GM06990 (cell line): ENCODE measurements at regions not wholly inside any gene's neighbourhood (a gene's known extent, or its start where the extent isn't known, plus 50 kb on each side); places are given as distances from the start of the nearest gene placed in this dataset.

Experiments used
- DNase-seq: peaks from one replicate; pipeline ENCODE4 v3.0.0-alpha.2; 2011; ENCODE audit not compliant: insufficient read length; ENCODE audit errors: extremely low read depth
- H3K27me3 ChIP-seq: replicated peaks from 2 replicates; pipeline ENCODE4 v1.6.0; 2011; ENCODE audit warnings: low read length; ENCODE audit not compliant: control insufficient read depth, insufficient read depth
- H3K36me3 ChIP-seq: 2 replicates; pipeline ENCODE4 v1.5.1; 2011; ENCODE audit warnings: low read length; ENCODE audit not compliant: control insufficient read depth, insufficient read depth
- H3K4me3 ChIP-seq: replicated peaks from 2 replicates; pipeline ENCODE4 v1.5.1; 2011; ENCODE audit warnings: low read depth, mild to moderate bottlenecking, control low read depth, low read length
- TF ChIP-seq, protein P1 (sequence below): IDR thresholded peaks from 2 replicates; pipeline ENCODE4 v1.5.1; 2011; ENCODE audit warnings: low read length, control low read depth, mild to moderate bottlenecking, inconsistent platforms; ENCODE audit not compliant: insufficient read depth, poor library complexity, severe bottlenecking

DNA sequence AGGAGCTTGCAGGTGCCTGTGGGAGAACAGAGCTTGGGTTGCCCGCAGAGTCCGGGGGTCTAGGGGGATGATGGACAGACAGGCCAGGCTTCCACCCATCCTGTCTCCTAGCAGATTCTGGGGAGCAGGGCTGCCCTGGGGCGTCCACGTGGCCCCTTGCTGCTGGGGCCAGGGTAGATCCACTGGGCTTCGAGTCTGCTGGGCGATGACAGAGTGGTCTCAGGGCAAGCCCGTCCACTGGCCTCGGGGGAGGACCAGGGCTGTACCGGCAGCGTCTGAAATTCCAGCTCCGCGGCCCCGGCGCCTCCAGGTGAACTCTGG, 124.2 kb upstream of the IRX4 start:
- no peak for DNase-seq
- no peaks in the 10 kb centered on the region; the same call in 1 of the 2 replicates for H3K27me3 ChIP-seq
- no peaks in the 10 kb centered on the region for H3K36me3 ChIP-seq
- TF ChIP-seq, protein P1, sequence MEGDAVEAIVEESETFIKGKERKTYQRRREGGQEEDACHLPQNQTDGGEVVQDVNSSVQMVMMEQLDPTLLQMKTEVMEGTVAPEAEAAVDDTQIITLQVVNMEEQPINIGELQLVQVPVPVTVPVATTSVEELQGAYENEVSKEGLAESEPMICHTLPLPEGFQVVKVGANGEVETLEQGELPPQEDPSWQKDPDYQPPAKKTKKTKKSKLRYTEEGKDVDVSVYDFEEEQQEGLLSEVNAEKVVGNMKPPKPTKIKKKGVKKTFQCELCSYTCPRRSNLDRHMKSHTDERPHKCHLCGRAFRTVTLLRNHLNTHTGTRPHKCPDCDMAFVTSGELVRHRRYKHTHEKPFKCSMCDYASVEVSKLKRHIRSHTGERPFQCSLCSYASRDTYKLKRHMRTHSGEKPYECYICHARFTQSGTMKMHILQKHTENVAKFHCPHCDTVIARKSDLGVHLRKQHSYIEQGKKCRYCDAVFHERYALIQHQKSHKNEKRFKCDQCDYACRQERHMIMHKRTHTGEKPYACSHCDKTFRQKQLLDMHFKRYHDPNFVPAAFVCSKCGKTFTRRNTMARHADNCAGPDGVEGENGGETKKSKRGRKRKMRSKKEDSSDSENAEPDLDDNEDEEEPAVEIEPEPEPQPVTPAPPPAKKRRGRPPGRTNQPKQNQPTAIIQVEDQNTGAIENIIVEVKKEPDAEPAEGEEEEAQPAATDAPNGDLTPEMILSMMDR = no peak
- H3K4me3 ChIP-seq = no peak overlapping the region

- Histone ChIP-seq H3K27me3 (no peaks in the 10 kb centered on the region; the same call in 1 of the 2 replicates), H3K4me3 (no peak overlapping the region), H3K36me3 (no peaks in the 10 kb centered on the region)
- TF ChIP-seq, protein P1 = no peak
- no peak for DNase-seq
Observed at GRCh38 chr5:2006193-2006970, 123.7 kb upstream of the IRX4 start.

GRCh38 chr5:2005101-2006041, 122.6 kb upstream of the IRX4 start:
- TF ChIP-seq, protein P1 = no peak
- Histone ChIP-seq H3K4me3 (no peak overlapping the region), H3K27me3 (no peaks in the 10 kb centered on the region; the same call in 1 of the 2 replicates), H3K36me3 (no peaks in the 10 kb centered on the region)
- no peak for DNase-seq

DNA sequence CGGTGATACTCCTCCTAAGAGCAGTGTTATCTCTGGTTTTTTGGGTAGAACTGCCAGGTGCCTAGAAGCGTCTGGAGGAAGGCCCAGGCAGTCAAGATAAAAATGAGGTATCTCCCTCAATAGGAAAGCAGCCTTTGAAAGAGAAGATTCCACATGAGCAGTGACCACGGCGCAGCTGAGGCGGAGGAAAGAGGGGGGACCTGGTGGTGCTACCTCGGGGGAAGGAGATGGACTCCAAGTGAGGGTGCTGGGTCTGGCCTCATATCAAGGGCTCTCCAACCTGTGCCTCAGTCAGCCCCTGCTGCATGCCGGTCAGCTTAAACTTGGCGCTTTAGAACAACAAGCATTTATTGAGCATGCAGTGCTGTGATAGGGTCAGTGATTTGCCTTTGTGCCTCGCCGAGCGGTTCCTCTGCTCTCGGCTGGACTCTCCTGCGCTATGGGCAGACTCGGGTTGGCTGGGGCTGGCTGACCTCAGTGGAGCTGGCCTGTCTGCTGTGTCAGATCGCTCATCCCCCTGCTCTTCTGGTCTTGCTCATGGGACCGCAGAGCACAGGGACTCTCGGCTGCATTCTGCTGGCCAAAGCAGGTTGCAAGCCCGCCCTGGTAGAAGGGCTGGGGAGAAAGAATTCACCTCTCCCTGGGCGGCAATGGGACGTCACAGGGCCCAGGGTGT, 121.1 kb upstream of the IRX4 start:
- no peak for DNase-seq
- H3K36me3 ChIP-seq = no peaks in the 10 kb centered on the region
- TF ChIP-seq, protein P1 = no peak

DNA sequence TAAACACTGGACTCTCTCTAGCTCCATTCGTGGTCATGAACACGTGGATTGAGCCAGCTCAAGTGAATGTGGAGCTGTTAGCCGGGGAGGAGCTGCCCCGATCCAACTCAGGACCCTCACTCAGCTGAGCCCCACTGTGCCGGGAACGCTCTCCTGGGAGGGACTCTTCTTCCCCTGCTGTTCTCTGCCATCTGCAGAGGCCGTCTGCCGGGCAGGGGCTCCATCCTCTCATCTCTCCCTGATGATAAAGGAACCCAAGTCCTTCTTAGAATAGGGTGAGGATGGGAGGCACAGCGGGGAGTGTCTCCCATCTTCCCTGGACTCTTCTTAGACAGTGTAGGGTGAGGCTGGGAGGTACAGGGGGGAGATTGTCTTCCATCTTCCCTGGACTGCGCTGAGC, 120.5 kb upstream of the IRX4 start:
- TF ChIP-seq, protein P1 = no peak
- Histone ChIP-seq H3K27me3 (no peaks in the 10 kb centered on the region; the same call in 1 of the 2 replicates), H3K4me3 (no peak overlapping the region), H3K36me3 (no peaks in the 10 kb centered on the region)
- no peak for DNase-seq

More for the DNA sequence above, 121.1 kb upstream of the IRX4 start:
- Histone ChIP-seq H3K4me3 (no peak overlapping the region), H3K27me3 (no peaks in the 10 kb centered on the region; the same call in 1 of the 2 replicates)
